Suprapubic skin (tissue), 4 donors: ENCODE measurements at regions not wholly inside any gene's neighbourhood (a gene's known extent, or its start where the extent isn't known, plus 50 kb on each side); places are given as distances from the start of the nearest gene placed in this dataset.

ENCODE experiments used
- DNase-seq, 2 donors: peaks; one replicate each; pipeline ENCODE4 v3.0.0-alpha.2; 2019; ENCODE audit warnings: low spot score in 2 of 2
- H3K27ac ChIP-seq: fragments of 200-600 bp; sonication (generic); one replicate; pipeline ENCODE4 v1.5.1; 2019
- H3K27me3 ChIP-seq: fragments of 200-600 bp; sonication (generic); one replicate; pipeline ENCODE4 v1.5.1; 2019
- H3K36me3 ChIP-seq: fragments of 200-600 bp; sonication (generic); one replicate; pipeline ENCODE4 v1.5.1; 2019
- H3K4me1 ChIP-seq: fragments of 200-600 bp; sonication (generic); one replicate; pipeline ENCODE4 v1.5.1; 2019
- H3K4me3 ChIP-seq: fragments of 200-600 bp; sonication (generic); one replicate; pipeline ENCODE4 v1.5.1; 2019; ENCODE audit warnings: mild to moderate bottlenecking
- H3K9me3 ChIP-seq: fragments of 200-600 bp; sonication (generic); one replicate; pipeline ENCODE4 v1.5.1; 2019
- EP300 ChIP-seq: sonication (generic); formaldehyde crosslinking; IDR thresholded peaks from one replicate; pipeline ENCODE4 v1.6.1; 2017; ENCODE audit warnings: antibody characterized with exemption
- POLR2A ChIP-seq, 2 donors: fragments of 450-650 bp; IDR thresholded peaks; one replicate each; pipeline ENCODE4 v1.6.1; 2017; ENCODE audit warnings: antibody characterized with exemption in 2 of 2, mild to moderate bottlenecking in 2 of 2, moderate library complexity in 2 of 2
- POLR2AphosphoS5 ChIP-seq, 3 donors: sonication (generic); formaldehyde crosslinking; IDR thresholded peaks; one replicate each; pipeline ENCODE4 v1.6.1; 2017; ENCODE audit warnings: antibody characterized with exemption in 3 of 3
- WGBS: methylation state at CpG from one replicate; pipeline ENCODE4 v1.1.5; 2018; 5-methylcytosine and 5-hydroxymethylcytosine counted together
- TF ChIP-seq, protein P1 (sequence below), 2 donors: fragments of 200-600 bp in 1 of 2; fragments of 450-650 bp in 1 of 2; sonication (generic) in 1 of 2; IDR thresholded peaks; one replicate each; pipeline ENCODE4 v1.5.1; 2016 to 2019; ENCODE audit warnings: antibody characterized with exemption in 2 of 2, mild to moderate bottlenecking in 1 of 2, moderate library complexity in 1 of 2

DNA sequence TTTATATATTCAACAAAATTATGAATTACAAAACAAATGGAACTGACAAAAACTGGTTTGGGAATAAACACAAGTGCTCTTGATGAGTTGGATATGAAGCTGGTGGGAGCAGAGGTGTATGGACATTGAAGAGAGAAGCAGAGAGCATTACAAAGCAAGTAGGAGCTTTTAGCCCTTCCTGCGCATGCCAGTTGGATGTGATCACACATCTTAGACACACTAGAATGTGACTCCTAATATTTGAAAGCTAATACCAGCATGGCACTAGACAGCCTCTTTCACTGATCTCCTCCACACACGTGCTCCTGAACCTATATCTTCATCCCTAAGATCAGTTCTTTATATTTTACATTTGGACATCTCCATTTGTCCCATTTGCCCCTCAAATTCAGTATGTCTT lies 298.1 kb downstream of the MTX2 start:
- no peak overlapping the region for H3K27ac ChIP-seq
- TF ChIP-seq, protein P1, sequence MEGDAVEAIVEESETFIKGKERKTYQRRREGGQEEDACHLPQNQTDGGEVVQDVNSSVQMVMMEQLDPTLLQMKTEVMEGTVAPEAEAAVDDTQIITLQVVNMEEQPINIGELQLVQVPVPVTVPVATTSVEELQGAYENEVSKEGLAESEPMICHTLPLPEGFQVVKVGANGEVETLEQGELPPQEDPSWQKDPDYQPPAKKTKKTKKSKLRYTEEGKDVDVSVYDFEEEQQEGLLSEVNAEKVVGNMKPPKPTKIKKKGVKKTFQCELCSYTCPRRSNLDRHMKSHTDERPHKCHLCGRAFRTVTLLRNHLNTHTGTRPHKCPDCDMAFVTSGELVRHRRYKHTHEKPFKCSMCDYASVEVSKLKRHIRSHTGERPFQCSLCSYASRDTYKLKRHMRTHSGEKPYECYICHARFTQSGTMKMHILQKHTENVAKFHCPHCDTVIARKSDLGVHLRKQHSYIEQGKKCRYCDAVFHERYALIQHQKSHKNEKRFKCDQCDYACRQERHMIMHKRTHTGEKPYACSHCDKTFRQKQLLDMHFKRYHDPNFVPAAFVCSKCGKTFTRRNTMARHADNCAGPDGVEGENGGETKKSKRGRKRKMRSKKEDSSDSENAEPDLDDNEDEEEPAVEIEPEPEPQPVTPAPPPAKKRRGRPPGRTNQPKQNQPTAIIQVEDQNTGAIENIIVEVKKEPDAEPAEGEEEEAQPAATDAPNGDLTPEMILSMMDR (IDR thresholded peaks at IDR 0.05), result no peak
- no peak overlapping the region for H3K4me3 ChIP-seq
- 92% methylated on average over 2 of the region's 2 CpGs for WGBS
- H3K27me3 ChIP-seq, result peaks cover 5% of the 10 kb centered on the region
- H3K36me3 ChIP-seq, result no peaks in the 10 kb centered on the region
- no peak for DNase-seq
- H3K4me1 ChIP-seq, result no peaks in the 10 kb centered on the region
- H3K9me3 ChIP-seq, result no peaks in the 10 kb centered on the region

DNA sequence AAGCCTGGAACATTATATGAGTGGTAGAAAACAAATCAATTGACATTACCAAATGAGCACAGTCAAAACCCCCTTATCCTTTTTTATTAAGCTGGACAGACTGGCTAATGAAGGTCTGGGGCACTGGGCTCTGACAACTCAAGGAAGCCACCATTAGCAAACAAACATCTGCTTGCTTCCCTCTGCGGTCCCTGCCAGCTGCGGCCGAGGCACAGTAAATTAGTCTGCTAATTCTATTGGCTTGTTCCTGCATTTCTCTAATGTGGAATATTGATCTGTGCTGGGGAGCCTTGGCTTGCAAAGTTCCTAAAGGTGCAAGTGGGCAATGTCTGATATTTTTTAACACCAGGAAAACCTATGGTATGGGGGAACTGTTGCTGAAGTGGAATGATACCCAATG lies 300.3 kb downstream of the MTX2 start:
- Histone ChIP-seq H3K4me1 (no peaks in the 10 kb centered on the region), H3K9me3 (no peaks in the 10 kb centered on the region), H3K27ac (no peak overlapping the region), H3K27me3 (peaks cover 4% of the 10 kb centered on the region), H3K36me3 (no peaks in the 10 kb centered on the region), H3K4me3 (no peak overlapping the region)
- no peak for DNase-seq
- no peak for TF ChIP-seq POLR2A (IDR thresholded peaks at IDR 0.05)
- TF ChIP-seq, protein P1 (IDR thresholded peaks at IDR 0.05), result no peak
- TF ChIP-seq POLR2AphosphoS5 (IDR thresholded peaks at IDR 0.05), result no peak
- no peak for TF ChIP-seq EP300
- WGBS, result 89% methylated on average over 3 of the region's 3 CpGs

DNA sequence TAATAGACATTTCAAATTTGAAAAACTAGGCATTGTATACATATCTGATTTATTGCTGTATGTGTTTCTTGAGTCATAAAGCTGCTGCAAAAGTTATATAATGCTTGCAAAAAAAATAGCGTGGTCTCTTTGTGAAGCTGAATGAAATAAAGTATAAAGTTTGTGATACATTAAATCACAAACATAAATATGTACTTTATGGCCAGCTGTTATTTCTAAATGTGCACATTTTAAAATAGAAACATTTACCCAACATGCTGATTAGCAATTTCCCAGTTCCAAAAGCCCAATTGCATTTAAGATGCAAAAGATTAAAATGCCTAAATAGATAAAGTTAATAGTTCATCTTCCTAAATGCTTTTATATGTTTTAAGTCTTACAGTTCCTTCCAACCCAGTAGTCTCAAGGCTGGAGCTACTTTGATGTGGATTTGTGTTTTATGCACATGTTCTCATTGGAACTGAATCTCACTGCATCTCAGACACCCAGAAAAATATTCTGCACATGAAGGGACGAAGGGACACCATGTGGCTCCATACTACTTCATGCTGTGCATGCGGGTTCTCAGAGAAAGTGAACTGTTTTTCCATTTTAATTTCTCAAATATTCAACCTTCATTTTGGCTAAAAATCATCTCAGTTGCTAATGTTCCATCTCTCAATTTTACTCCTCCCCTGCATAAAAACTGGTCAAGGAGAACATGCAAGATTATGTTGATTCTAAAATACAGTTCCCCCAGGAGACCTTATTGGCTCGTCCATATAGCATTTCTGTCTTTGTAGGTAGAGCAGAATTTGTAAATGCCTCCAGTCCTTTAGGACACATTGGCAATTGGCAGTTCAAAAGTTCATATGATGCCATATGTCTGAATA lies 304.6 kb downstream of the MTX2 start:
- no peak for DNase-seq
- H3K27me3 ChIP-seq, result no peaks in the 10 kb centered on the region
- H3K27ac ChIP-seq, result no peak overlapping the region
- H3K9me3 ChIP-seq, result no peaks in the 10 kb centered on the region
- H3K36me3 ChIP-seq, result no peaks in the 10 kb centered on the region
- TF ChIP-seq, protein P1 (IDR thresholded peaks at IDR 0.05), result no peak
- TF ChIP-seq POLR2AphosphoS5 (IDR thresholded peaks at IDR 0.05) (no peak), EP300 (no peak), POLR2A (IDR thresholded peaks at IDR 0.05) (no peak)
- 83% methylated on average over 4 of the region's 4 CpGs for WGBS
- no peak overlapping the region for H3K4me3 ChIP-seq
- no peaks in the 10 kb centered on the region for H3K4me1 ChIP-seq

DNA sequence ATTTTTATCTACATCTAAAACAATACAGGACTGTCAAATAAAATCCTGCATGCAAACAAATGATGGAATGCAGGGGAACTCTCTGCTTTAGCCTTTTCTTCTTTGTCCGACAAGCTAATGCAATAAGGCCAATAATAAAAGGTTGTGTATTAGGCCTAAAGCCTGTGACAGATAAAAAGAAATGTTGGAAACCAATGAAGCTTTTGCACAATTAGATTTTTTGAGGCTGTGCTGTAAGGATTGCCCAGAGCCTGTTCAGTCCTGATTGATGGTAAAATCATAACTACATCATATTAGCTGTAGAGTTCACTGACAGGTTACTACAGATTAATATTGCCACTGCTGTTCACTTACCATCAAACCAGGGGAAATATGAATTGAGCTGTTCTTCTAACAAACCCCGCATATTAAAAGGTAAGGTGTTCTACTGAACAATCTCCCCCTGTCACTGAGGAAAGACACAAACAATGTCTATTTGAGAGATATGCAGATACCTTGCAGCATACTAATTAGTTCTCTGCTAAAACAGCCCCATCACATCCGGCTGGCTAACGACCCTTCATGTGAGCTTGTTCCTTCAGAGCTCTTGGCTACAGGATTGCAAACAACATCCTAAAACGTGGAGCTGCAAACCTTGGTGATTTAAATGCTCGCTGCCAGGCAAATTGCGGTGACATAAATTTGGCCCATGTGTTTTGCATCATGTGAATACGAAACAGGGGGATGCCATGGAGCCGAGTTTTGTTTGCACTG lies 305.4 kb downstream of the MTX2 start:
- Histone ChIP-seq H3K4me3 (no peak overlapping the region), H3K4me1 (no peaks in the 10 kb centered on the region), H3K27me3 (no peaks in the 10 kb centered on the region), H3K36me3 (no peaks in the 10 kb centered on the region), H3K9me3 (no peaks in the 10 kb centered on the region), H3K27ac (no peak overlapping the region)
- 88% methylated on average over 9 of the region's 9 CpGs for WGBS
- no peak for DNase-seq
- TF ChIP-seq POLR2A (IDR thresholded peaks at IDR 0.05) (no peak), POLR2AphosphoS5 (IDR thresholded peaks at IDR 0.05) (no peak), EP300 (no peak)
- TF ChIP-seq, protein P1 (IDR thresholded peaks at IDR 0.05), result no peak

DNA sequence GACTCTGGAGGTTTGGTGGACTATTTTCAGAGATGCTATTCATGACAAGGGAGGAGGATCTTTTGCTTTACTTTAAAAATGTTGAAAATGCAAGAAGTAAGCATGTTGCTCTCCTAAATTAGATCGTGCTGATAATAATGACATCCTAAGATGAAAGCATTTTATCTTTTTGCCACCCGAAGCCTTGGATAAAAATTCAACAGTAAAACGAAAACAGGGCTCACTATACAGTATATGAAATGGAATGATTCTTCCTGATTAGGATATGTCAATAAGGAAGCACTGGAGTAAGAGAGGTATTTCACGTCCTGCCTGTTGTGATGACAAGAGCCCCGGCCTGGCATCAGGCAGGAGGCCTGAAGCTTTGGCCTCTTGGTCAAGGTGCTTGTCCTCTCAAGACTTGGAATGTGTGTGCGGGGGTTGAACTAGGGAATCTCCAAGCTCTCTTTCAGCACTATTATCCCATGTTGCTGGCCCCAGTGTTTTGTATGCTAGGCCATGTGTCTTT lies 306.0 kb downstream of the MTX2 start:
- no peaks in the 10 kb centered on the region for H3K36me3 ChIP-seq
- WGBS, result 85% methylated on average over 6 of the region's 6 CpGs
- H3K27me3 ChIP-seq, result no peaks in the 10 kb centered on the region

More for the DNA sequence above, 306.0 kb downstream of the MTX2 start:
- Histone ChIP-seq H3K4me3 (no peak overlapping the region), H3K9me3 (no peaks in the 10 kb centered on the region), H3K4me1 (no peaks in the 10 kb centered on the region), H3K27ac (no peak overlapping the region)
- TF ChIP-seq POLR2A (IDR thresholded peaks at IDR 0.05), result no peak
- TF ChIP-seq EP300, result no peak
- no peak for TF ChIP-seq POLR2AphosphoS5 (IDR thresholded peaks at IDR 0.05)
- TF ChIP-seq, protein P1 (IDR thresholded peaks at IDR 0.05), result no peak
- DNase-seq, result no peak
